Common myeloid progenitor, CD34-positive (primary cell): ENCODE measurements at regions not wholly inside any gene's neighbourhood (a gene's known extent, or its start where the extent isn't known, plus 50 kb on each side); places are given as distances from the start of the nearest gene placed in this dataset.

Source experiments
- CTCF ChIA-PET: fragments of 350-600 bp; sonication (Branson Sonifier 250); formaldehyde crosslinking; loops from one replicate; lab custom pipeline; 2021; ENCODE audit warnings: antibody characterized with exemption; lab: Charles Lee
- POLR2A ChIA-PET: fragments of 350-600 bp; sonication (Branson Sonifier 250); formaldehyde crosslinking; loops from one replicate; lab custom pipeline; 2021; ENCODE audit warnings: antibody characterized with exemption; lab: Charles Lee
- DNase-seq, 3 donors: peaks; one replicate each; pipeline versions ENCODE4 v3.0.0 to v3.0.0-alpha.2; 2013
- H3K27ac ChIP-seq, 2 experiments: 1 replicate in 1 of 2; 2 replicates in 1 of 2; pipeline ENCODE4 v1.7.0; 2013; ENCODE audit warnings: inconsistent platforms in 2 of 2, low read length in 2 of 2, mild to moderate bottlenecking in 2 of 2, low read depth in 1 of 2, moderate library complexity in 1 of 2; ENCODE audit not compliant: severe bottlenecking in 2 of 2, insufficient read depth in 1 of 2, poor library complexity in 1 of 2
- H3K27me3 ChIP-seq, 5 experiments: replicated peaks in 2 of 5; 1 replicate in 3 of 5; 2 replicates in 2 of 5; pipeline versions ENCODE4 v1.6.1 to v1.7.0; 2013; ENCODE audit warnings: low read length in 4 of 5, mild to moderate bottlenecking in 2 of 5, moderate library complexity in 2 of 5, inconsistent platforms in 1 of 5; ENCODE audit not compliant: insufficient read depth in 5 of 5, control insufficient read depth in 4 of 5
- H3K36me3 ChIP-seq, 4 experiments: 1 replicate in 2 of 4; 2 replicates in 2 of 4; pipeline versions ENCODE4 v1.6.1 to v1.7.0; 2013; ENCODE audit warnings: low read length in 3 of 4, control low read depth in 1 of 4, mild to moderate bottlenecking in 1 of 4; ENCODE audit not compliant: control insufficient read depth in 4 of 4, insufficient read depth in 4 of 4
- H3K4me1 ChIP-seq, 4 experiments: 1 replicate in 3 of 4; 2 replicates in 1 of 4; pipeline versions ENCODE4 v1.6.1 to v1.7.1; 2013; ENCODE audit warnings: low read length in 3 of 4, mild to moderate bottlenecking in 3 of 4, control low read depth in 1 of 4, inconsistent platforms in 1 of 4, moderate library complexity in 1 of 4; ENCODE audit not compliant: control insufficient read depth in 4 of 4, insufficient read depth in 4 of 4; ENCODE audit errors: control extremely low read depth in 1 of 4
- H3K4me3 ChIP-seq, 7 experiments: 1 replicate in 4 of 7; 2 replicates in 3 of 7; pipeline versions ENCODE4 v1.5.1 to v1.7.0; 2013; ENCODE audit warnings: mild to moderate bottlenecking in 7 of 7, low read length in 6 of 7, moderate library complexity in 6 of 7, inconsistent platforms in 2 of 7, low read depth in 2 of 7, control low read depth in 1 of 7; ENCODE audit not compliant: insufficient read depth in 4 of 7, control insufficient read depth in 1 of 7; ENCODE audit errors: extremely low read depth in 1 of 7
- H3K9me3 ChIP-seq, 5 experiments: 1 replicate in 4 of 5; 2 replicates in 1 of 5; pipeline versions ENCODE4 v1.6.1 to v1.7.1; 2013; ENCODE audit warnings: low read length in 4 of 5, mild to moderate bottlenecking in 2 of 5, inconsistent platforms in 1 of 5, low read depth in 1 of 5, moderate library complexity in 1 of 5; ENCODE audit not compliant: control insufficient read depth in 4 of 5, insufficient read depth in 2 of 5; ENCODE audit errors: control extremely low read depth in 1 of 5
- WGBS: methylation state at CpG from one replicate; pipeline ENCODE4 v1.1.5; 2013; ENCODE audit not compliant: insufficient coverage; 5-methylcytosine and 5-hydroxymethylcytosine counted together

- Histone ChIP-seq H3K4me3 (no peak overlapping the region), H3K27me3 (no peaks in the 10 kb centered on the region), H3K9me3 (no peaks in the 10 kb centered on the region), H3K36me3 (no peaks in the 10 kb centered on the region), H3K27ac (no peak overlapping the region), H3K4me1 (peaks cover 0 to 3% (median under 1%) of the 10 kb centered on the region in 4 experiments)
- DNase-seq = no peak
- ChIA-PET CTCF (no interaction called here), POLR2A (no interaction called here)
- no CpG with 5 or more reads among the region's 2 CpGs for WGBS
These were observed 53.1 kb upstream of the HPGD start for GRCh38 chr4:174575436-174575835.
